ENCODE measurements at regions not wholly inside any gene's neighbourhood (a gene's known extent, or its start where the extent isn't known, plus 50 kb on each side); places are given as distances from the start of the nearest gene placed in this dataset.

GRCh38 chr14:71491931-71492330, 440.3 kb upstream of the RGS6 start:
- TF ChIP-seq POLR2AphosphoS5 (IDR thresholded peaks at IDR 0.05) = no peak
- no peak for TF ChIP-seq CTCF (IDR thresholded peaks at IDR 0.05)

Measured in esophagus muscularis mucosa (tissue), 3 donors.